GM12892 (cell line): ENCODE measurements at regions not wholly inside any gene's neighbourhood (a gene's known extent, or its start where the extent isn't known, plus 50 kb on each side); places are given as distances from the start of the nearest gene placed in this dataset.

Source experiments
- POLR2A ChIP-seq: IDR thresholded peaks from 2 replicates; pipeline ENCODE4 v1.6.1; 2011; ENCODE audit warnings: low read depth, low read length, control low read depth
- POLR2AphosphoS5 ChIP-seq: IDR thresholded peaks from 2 replicates; pipeline ENCODE4 v1.6.1; 2011; ENCODE audit warnings: low read depth, low read length, control low read depth
- TAF1 ChIP-seq: IDR thresholded peaks from 2 replicates; pipeline ENCODE4 v1.6.1; 2011; ENCODE audit warnings: low read depth, mild to moderate bottlenecking, control low read depth, low read length, borderline replicate concordance

GRCh38 chr9:20184541-20184940 is 395.7 kb upstream of the SLC24A2 start:
- TF ChIP-seq POLR2A (no peak), TAF1 (no peak), POLR2AphosphoS5 (no peak)
